ENCODE measurements at regions not wholly inside any gene's neighbourhood (a gene's known extent, or its start where the extent isn't known, plus 50 kb on each side); places are given as distances from the start of the nearest gene placed in this dataset.
"Not testable (repeated sequence)": the region's sequence is repeated elsewhere in the genome, so short reads cannot be mapped to it uniquely, and the experiment has no call there.

GRCh38 chr11:45743556-45744468 is 61.1 kb upstream of the SLC35C1 start:
- no peak for DNase-seq (ENCODE audit: low read depth)
- TF ChIP-seq CTCF (conservative IDR thresholded peaks at IDR 0.05; ENCODE audit: low read depth, low read length): no peak
- H3K4me3 ChIP-seq (ENCODE audit: low read depth, low read length): no peak overlapping the region

- DNase-seq (ENCODE audit: low read depth): no peak
- no peak overlapping the region for H3K4me3 ChIP-seq (ENCODE audit: low read depth, low read length)
- no peak for TF ChIP-seq CTCF (conservative IDR thresholded peaks at IDR 0.05; ENCODE audit: low read depth, low read length)
These were observed 63.4 kb upstream of the SLC35C1 start for GRCh38 chr11:45741582-45741981.

GRCh38 chr11:45741032-45741431 is 63.9 kb upstream of the SLC35C1 start:
- no peak for DNase-seq (ENCODE audit: low read depth)
- no peak for TF ChIP-seq CTCF (conservative IDR thresholded peaks at IDR 0.05; ENCODE audit: low read depth, low read length)
- H3K4me3 ChIP-seq (ENCODE audit: low read depth, low read length): no peak overlapping the region

GRCh38 chr11:45739866-45740265 is 65.1 kb upstream of the SLC35C1 start:
- DNase-seq (ENCODE audit: low read depth): peak; percentile 10
- H3K4me3 ChIP-seq (ENCODE audit: low read depth, low read length): no peak overlapping the region
- no peak for TF ChIP-seq CTCF (conservative IDR thresholded peaks at IDR 0.05; ENCODE audit: low read depth, low read length)

- not testable (repeated sequence) for H3K4me3 ChIP-seq (ENCODE audit: low read depth, low read length); DNase-seq (ENCODE audit: low read depth)
These were observed 65.9 kb upstream of the SLC35C1 start for GRCh38 chr11:45739071-45739470.

- DNase-seq (ENCODE audit: low read depth); H3K4me3 ChIP-seq (ENCODE audit: low read depth, low read length): not testable (repeated sequence)
These were observed 66.8 kb upstream of the SLC35C1 start for GRCh38 chr11:45738194-45738593.

GRCh38 chr11:45737056-45737455 is 67.9 kb upstream of the SLC35C1 start:
- peak; percentile 42 for DNase-seq (ENCODE audit: low read depth)
- H3K4me3 ChIP-seq (ENCODE audit: low read depth, low read length): no peak overlapping the region
- no peak for TF ChIP-seq CTCF (conservative IDR thresholded peaks at IDR 0.05; ENCODE audit: low read depth, low read length)

GRCh38 chr11:45736424-45736823 is 68.5 kb upstream of the SLC35C1 start:
- TF ChIP-seq CTCF (conservative IDR thresholded peaks at IDR 0.05; ENCODE audit: low read depth, low read length): no peak
- no peak overlapping the region for H3K4me3 ChIP-seq (ENCODE audit: low read depth, low read length)
- DNase-seq (ENCODE audit: low read depth): peak; percentile 51

Data from choroid plexus epithelial cell (primary cell).